GM21717 (cell line): ENCODE measurements at regions not wholly inside any gene's neighbourhood (a gene's known extent, or its start where the extent isn't known, plus 50 kb on each side); places are given as distances from the start of the nearest gene placed in this dataset.

Experiments
- ATAC-seq: cut with Tn5 transposase; IDR thresholded peaks from one replicate; pipeline ENCODE4 v1.9.1; 2021; ENCODE audit warnings: mild to moderate bottlenecking, moderate library complexity; ENCODE audit not compliant: unreplicated experiment

DNA sequence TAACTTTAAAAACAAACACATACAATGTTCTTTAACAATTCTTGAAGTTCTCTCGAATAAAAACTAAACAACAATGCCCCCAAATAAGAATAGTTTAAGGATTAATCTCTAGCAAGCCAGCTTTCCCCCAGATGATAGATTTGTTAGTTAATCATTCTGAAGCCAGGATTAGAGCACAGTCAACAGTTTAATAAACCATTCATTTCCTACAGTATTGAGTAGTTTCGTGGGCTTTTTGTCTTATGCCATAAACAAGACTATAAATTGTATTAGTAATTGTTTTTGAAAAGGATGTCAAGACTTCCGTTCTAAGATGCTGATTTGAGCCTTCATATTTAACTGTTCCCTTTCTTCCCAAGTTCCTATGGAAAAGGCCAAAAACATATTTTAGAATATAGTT is 136.6 kb downstream of the PIK3R1 start:
- no peak for ATAC-seq

DNA sequence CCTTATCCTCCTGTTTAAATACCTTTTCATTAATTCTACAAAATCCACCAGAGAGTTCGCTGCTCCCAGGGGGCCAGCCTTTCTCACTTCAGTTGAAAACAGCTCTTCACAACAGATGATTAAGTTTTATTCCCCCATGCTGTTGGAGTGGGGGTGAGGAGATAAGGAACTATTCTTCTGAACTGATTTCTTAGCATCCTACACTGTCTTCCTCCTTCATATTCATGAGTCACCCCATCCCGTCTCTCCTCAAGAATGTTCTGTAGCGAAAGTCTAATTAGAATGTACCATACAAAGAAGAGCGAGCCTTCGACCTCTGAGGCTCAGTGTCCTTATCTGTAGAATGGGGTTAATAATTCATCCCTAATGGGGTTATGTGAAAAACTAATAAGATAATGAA is 138.0 kb downstream of the PIK3R1 start:
- no peak for ATAC-seq

DNA sequence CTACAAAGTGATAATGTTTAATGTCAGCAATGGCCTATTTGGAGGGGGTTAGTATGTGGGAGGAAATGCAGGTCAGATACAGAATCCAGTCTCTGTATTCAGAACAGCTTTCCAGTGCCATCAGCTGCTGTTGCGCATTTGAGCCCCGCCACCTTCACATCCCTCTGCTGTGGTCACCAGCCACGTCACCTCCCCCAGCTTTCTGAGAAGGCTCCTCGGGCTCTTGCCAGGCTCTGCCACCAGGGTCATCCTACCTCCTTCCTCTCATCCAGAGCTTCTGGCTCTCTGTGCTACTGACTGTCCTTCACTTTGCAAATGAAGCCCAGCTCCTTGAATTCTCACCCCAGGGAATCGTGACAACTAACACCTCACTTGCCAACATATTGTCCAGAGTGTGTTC is 138.8 kb downstream of the PIK3R1 start:
- ATAC-seq: no peak

DNA sequence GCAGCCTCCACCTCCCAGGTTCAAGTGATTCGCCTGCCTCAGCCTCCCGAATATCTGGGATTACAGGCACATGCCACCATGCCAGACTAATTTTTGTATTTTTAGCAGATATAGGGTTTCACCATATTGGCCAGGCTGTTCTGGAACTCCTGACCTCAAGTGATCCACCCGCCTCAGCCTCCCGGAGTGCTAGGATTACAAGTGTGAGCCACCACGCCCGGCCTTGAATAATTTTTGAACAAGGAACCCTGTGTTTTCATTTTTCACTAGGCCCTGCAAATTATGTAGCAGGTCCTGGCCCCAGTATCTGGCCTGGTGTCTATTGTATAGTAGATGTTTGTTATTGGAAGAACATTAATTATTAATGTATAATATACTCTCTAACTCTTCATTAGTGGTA is 140.7 kb downstream of the PIK3R1 start:
- ATAC-seq: no peak

DNA sequence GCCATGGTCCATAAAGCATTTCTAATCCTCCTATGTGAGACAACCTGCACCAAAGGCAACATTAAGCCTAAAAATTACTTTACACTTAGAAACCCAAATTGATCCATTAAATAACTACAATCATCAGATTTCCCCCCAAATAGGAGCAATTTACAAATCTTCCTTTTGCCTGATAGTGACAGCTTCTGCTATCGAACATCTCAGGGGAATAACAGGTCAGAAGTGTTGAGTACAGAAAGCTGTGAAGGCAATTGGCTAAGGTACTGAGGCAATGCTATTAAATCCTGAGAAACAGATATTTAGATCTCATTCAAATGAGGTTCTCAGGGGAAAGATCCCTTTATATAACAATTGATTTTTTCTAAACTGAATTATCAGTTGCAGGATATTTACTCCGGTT is 141.1 kb downstream of the PIK3R1 start:
- no peak for ATAC-seq

DNA sequence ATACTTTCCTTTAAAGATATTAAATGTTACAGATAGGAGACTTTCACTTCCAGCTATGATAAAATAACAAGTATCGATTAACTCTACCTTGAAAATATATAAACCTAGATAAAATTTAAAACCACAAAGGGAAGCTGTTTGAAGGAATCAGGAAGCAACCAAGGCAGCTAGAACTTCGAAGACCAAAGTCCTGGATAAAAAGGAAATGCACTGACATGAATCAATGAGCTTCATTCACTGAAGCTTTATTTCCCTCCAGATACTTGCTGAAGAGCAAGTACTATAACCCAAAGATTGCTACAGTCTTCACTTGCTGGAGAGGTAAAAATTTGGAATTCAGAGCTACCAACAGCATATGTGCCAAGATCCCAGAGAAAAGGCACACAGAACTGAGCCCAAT is 144.1 kb downstream of the PIK3R1 start:
- no peak for ATAC-seq

DNA sequence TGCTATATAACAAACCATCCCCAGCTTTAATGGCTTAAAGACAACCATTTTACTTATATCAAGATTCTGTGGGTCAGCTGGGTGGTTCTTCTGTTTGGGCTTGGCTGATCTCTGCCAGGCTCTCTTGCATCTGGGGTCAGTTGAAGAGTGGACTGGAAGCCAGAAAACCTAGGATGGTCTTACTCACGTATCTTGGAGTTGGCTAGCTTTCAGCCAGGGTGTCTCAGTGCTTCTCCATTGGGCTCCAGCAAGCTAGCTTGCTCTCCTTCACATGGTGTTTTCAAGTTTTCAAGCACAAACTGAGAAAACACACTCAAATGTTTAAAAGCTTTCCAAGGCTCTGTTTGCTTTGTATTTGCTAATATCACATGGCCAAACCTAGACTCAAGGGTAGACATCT is 146.8 kb downstream of the PIK3R1 start:
- ATAC-seq: no peak

DNA sequence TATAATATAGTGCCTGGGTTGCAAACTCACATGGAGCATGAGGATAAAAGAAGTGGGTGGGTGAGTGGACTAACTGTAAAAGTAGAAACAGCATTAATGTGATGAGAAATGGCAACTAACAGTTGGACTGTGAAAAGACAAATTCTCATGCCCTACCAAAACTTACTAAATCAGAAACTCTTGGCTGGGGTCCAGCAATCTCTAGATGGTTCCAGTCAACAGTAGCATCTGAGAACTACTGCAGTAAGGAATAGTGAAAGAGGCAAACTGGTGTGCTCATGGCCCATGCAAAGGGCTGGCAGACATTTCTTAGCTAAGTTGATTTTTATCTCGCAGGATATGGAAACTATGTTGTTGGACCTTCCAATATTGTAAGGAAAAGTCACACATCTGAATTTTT is 150.3 kb downstream of the PIK3R1 start:
- no peak for ATAC-seq

DNA sequence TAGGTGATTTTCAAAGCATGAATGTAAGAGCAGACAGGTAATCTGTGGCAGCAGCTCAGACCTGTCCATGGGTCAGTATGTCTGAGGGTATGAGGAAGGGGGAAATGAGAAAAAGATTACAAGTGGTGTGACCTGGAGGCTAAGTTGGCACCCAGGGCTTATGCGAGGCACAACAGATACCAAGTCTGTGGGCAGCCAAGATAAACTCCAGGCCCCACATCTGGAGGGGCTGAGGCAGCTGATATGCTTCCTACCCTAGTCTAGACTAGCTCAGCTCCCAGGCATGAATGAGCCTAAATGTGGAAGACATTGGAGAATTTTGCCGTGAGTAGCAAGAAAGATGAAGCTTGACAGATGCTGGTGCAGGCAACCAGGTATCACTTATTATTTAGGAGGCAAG is 151.7 kb downstream of the PIK3R1 start:
- no peak for ATAC-seq

DNA sequence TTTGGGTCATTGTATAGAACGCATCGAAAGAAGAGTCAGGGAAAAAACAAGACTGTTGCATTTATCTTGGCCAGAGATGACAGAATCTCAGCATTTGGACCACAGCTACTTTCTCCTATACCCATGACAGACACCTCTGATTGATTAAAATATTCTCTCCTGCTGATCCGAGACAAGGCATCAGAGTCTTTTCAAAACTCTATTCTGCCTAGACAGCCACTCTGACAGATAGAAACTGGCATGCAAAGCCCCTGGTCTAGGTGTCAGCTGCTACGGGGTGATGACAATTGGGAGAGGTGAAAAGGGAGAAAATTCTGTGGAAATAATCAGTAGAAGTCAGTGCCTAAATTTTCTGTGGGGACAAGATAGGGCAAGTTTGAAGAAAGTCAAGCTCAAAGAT is 152.2 kb downstream of the PIK3R1 start:
- no peak for ATAC-seq

DNA sequence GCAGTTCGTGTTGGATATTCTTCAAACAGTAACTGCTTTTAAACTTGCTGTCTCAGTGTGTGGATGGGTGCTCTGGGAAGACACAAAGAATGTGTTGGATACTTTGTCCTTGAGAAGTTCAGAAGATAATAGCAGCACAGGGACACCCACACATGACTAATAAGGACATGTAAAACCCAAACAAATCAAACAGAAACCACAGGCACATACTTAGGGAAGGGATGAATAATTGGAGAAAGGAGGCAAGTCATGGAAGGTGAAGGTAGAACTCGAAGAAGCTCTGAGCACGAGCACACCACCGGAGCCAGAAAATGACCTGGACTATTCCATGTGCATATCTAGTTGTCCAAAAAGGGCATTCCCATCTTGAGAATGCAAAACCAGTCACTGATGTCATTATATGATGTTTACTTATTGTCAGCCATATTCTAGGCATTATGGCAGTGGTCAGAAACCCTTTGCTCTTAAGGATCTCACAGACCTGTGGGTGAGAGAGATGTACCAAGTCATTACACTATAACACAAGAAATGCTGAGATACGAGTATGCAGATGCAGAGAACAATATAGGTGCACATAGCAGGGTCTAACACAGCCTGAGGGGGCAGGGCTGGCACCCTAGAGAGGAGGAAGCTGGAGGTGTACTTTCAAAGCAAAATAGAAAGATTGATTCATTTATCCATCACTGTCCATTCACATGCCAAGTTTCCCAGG is 152.9 kb downstream of the PIK3R1 start:
- ATAC-seq: no peak

DNA sequence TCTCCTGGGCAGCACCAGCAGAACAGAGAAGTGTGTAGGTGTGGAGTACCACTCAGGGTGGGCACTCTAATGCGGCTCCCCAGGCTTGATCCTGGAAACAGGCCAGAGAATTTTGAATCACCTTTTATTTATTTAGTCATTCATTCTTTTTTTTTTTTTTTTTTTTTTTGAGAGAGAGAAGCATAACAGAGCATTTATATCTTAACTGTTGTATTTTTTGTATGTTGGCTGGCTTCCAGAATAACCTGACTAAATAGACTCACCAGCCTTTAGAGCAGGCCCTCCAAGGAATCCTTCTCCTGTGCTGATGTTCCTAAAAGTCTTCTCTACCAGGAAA is 153.4 kb downstream of the PIK3R1 start:
- no peak for ATAC-seq

DNA sequence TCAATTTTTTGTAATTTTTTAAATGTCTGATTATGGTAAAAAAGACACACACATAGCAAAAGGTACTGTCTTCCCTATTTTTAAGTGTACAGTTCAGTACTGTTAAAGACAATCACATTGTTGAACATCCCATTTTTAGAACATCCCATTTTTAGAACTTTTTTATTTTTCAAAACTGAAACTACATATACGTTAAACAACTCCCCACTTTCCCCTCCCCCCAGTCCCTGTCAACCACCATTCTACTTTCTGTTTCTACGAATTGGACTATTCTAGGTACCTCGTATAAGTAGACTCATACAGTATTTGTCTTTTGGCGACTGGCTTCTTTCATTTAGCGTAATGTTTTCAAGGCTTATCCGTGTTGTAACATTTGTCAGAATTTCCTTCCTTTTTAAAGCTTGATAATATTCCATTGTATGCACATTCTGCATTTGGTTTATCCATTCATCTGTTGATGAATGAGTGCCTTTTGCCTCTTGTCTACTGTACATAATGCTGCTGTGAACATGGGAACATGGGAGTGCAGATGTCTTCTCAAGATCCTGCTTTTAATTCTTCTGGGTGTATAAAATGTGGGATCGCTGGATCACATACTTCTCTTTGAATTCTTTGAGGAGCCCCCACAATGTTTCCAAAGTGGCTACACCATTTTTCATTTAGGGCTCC is 154.0 kb downstream of the PIK3R1 start:
- ATAC-seq: peak; percentile 87

DNA sequence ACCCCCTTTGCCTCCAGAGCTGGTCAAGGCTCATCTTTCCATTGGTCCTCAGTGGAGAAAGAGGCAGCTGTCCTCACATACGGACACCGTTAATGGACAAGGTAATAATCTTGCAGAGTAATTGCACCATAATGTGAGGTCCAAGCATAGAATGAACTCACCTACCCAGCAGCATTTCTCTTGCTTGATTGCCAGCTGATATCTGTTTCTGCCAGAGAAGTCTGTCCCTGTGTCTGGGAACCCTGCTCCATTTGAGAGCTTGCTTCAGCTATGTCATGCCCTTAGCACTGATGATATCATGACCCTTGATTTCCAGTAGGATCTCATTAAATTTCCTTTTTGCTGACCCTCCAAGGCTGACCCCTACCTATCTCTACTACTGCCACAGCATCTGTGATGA is 154.6 kb downstream of the PIK3R1 start:
- no peak for ATAC-seq

DNA sequence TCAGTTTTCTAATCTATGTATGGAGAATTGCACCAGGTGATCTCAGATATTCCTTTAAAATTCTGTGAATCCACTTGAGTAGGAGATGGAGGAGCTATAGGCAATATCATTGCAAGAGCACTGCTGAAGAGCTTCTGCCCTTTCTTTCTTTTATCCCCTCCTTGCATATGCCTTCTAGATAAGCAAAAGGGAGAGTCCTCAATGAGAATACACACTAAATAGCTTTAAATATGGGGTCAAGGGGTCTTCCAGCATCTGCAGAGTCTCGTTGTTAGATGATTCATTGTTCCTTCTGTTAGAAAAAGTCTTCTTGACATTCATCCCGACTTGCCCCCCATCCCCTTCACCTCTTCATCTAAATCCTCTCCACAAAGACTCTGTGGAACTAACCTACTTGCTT is 156.1 kb downstream of the PIK3R1 start:
- no peak for ATAC-seq

DNA sequence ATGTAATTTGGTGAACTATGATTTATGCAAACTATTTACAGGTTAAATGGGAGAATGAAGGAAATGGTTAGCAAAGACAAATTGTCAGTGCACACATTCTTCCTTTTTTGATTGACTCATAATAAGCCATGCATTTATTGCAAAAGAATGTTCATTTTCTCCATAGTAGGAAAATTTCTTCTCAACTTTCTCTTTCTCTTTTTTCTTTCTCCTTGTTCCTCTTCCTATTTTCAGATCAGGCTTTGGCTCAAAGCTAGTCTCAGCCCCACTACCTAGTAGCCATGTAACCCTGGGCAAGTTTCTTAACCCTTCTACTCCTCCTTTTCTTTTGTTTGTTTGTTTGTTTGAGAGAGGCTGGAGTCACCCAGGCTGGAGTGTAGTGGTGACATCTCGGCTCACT is 156.6 kb downstream of the PIK3R1 start:
- no peak for ATAC-seq

DNA sequence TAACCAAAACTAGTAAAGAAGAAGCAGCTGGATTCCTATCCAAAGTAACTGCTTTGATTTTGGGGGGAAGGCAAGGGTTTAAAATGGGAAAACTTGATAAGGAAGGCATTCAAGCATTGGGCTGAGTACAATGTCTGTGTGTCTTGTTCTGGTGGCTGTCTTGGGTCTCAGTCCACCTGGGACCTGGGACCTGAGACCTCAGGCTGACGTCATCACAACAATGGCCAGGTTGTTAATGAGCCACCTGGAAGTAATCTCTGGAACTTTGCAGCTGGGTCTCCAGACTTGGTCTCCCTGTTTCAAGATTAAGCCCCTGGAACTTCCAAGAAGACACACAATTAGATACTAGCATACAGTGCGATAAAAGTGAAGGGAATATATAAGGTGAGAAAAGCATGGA is 157.5 kb downstream of the PIK3R1 start:
- ATAC-seq: no peak

DNA sequence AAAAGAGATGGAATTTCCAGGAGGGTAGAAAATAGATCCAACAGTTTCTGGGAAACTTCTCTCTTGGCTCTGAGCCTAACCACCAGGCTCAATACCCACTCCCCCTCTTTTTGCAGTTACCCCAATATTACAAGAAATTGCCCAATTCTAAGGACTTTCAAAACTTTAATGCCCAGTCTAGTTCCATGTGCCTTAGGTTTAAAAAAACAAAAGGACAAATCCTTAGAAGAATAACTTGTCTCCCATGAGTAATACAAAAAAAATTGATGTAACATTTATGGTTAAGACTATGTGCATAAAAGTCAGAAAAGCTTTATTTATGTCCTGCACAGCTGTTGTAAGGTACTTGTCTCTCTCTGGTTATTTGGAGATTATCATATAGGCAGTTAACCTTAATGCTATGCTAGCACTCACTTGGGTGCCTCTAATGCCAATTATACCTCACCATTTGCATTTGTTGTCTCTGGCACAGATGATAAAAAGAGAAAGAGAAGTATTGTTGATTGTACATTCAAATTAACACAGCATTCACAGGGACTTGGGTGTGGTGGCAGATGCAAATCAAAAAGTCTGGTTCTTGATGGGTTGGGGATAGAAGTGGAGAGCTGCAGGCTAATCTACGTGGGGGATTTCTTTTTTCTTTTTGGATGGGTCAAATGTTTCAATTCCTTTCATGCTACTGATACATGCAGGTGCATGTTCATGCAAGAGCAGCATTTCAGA is 159.4 kb downstream of the PIK3R1 start:
- no peak for ATAC-seq

DNA sequence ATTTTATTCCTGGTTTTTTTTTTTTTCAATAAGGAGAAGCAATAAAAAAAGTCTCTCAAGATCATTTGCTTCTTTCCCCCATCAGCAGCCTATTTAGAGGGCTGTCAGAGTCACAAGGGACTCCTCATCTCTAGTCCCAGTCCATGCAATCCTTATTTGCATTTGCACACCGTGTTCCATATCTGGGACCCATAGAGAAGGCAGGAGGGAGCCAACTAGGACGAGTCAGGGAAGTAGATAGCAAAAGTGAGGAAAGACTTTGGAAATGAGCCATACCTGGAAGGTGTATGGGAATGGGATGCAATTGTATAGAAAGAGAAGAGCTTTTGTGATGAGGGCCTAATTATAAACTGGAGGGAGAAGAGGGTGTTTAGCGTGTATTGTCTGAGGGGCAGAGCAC is 160.0 kb downstream of the PIK3R1 start:
- no peak for ATAC-seq

DNA sequence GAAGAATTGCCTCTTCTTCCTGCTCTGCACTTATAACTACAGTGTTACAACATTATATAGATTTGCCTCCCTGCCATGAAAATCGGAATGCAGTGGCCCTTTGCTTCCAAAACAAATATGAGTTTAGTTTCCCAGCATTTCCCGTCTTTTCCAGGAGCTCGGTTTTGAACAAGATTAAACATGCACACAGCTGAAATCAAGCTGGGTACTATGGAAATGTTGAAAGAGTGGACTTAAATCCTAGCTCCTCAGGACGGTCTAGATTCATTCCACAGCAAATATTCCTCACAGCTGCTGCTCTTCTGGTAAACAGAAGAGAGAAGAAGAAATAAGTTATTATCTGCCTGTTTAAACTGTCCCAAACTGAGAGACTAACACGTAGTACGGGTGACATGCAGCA is 161.4 kb downstream of the PIK3R1 start:
- ATAC-seq: no peak

DNA sequence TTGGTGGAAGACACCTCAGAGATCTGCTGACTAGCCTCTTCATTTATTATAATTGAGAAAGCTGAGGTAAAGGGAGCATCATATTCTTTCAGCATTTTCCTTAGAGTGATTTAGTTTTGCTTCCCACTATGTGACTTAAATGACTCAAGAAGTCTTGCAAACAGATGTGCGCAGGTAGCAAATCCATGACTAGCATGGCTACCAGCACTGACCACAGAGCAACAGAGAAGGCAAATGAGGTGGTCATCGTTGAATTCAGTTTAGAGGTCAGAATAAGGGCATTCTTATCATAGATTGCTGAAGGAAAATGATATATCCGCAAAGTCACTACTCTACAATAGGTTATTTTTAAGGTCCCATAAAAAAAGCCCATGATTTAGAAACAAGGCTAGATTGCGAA is 162.2 kb downstream of the PIK3R1 start:
- no peak for ATAC-seq

DNA sequence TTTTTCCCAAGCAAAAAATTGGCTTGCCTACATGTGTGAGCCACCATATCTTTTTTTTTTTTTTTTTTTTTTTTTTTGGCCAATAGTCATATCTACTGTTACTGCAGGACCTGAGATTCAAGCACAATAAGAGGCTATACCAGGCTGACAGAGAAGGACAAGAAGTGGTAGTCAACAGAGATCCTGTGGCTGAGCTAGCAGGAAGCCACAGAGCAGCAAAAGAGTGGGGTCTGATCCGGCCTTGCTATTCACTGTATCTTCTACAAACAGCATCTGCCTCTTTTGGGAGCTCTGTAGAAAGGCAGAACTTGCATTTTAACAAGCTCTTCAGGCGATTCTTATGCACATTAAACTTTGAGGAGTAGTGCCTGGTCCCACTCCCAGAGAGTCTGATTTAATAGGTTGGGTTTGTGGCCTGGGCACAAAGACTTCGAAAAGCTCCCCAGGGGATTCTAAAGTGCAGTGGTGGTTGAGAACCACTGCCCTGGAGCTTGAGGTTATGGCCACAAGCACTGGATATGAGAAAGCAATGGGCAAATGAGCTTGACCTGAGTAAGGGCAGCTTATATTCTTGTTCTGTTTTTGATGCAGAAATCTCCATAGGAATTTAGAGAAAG is 162.8 kb downstream of the PIK3R1 start:
- ATAC-seq: peak; percentile 59
